ENCODE measurements at regions not wholly inside any gene's neighbourhood (a gene's known extent, or its start where the extent isn't known, plus 50 kb on each side); places are given as distances from the start of the nearest gene placed in this dataset.
A peak's percentile ranks its signal among the peaks of the same experiment; 100 is the strongest.

DNA sequence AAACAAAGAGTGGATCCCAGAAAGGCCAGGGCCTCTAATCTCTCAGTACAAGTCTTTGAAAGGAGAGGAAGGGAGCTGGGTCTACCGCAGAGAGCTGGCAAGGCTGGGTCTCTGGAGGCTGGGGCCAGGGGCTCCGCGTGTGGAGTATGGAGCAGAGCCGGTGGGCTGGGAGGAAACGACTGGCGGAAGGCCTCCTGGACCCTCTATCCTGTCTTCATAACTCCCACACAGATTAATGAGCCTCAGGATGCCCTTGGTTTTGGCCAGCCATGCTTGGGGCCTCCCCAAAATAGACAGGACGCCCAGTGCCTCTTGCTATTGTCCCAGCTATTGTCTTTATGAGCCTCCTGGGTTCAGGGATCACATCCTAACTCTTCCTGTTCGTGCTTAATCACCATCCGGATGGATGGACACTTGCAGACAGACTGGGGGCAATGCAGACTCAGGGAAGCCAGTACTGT lies 306.4 kb downstream of the DHX35 start:
- intact Hi-C loops (cut with micrococcal nuclease): no loop called here

GRCh38 chr20:39266989-39267388 lies 304.8 kb downstream of the DHX35 start:
- TF ChIP-seq CTCF (IDR thresholded peaks at IDR 0.05): no peak
- ATAC-seq: no peak
- H3K9me3 Mint-ChIP-seq: no peaks in the 10 kb centered on the region
- DNase-seq: no peak
- ChIA-PET CTCF (interaction anchor here (1.0 to 1.9 kb wide), 5 partner anchors 10 to 218 kb away, joined by 3 to 9 read pairs (median 4); no protein-coding TSS in a partner anchor), POLR2A (no interaction called here)
- no peaks in the 10 kb centered on the region for H3K27me3 Mint-ChIP-seq
- intact Hi-C loops (cut with micrococcal nuclease): no loop called here
- no peak overlapping the region for H3K4me3 Mint-ChIP-seq
- no peak overlapping the region for H3K27ac Mint-ChIP-seq
- H3K36me3 Mint-ChIP-seq (ENCODE audit: low read depth): no peaks in the 10 kb centered on the region
- H3K4me1 Mint-ChIP-seq (ENCODE audit: low read depth): no peaks in the 10 kb centered on the region

More for the DNA sequence above, 306.4 kb downstream of the DHX35 start:
- no peak for TF ChIP-seq CTCF (IDR thresholded peaks at IDR 0.05)
- Mint-ChIP-seq H3K36me3 (ENCODE audit: low read depth) (no peaks in the 10 kb centered on the region), H3K27me3 (no peaks in the 10 kb centered on the region), H3K4me1 (ENCODE audit: low read depth) (no peaks in the 10 kb centered on the region), H3K4me3 (no peak overlapping the region), H3K9me3 (no peaks in the 10 kb centered on the region), H3K27ac (no peak overlapping the region)
- DNase-seq (no peak), ATAC-seq (no peak)
- ChIA-PET CTCF (interaction anchor here (0.7 to 2.6 kb wide), 10 partner anchors 9 to 1421 kb away, joined by 3 to 8 read pairs (median 5); partner anchors contain the start of gene MAFB), POLR2A (no interaction called here)

DNA sequence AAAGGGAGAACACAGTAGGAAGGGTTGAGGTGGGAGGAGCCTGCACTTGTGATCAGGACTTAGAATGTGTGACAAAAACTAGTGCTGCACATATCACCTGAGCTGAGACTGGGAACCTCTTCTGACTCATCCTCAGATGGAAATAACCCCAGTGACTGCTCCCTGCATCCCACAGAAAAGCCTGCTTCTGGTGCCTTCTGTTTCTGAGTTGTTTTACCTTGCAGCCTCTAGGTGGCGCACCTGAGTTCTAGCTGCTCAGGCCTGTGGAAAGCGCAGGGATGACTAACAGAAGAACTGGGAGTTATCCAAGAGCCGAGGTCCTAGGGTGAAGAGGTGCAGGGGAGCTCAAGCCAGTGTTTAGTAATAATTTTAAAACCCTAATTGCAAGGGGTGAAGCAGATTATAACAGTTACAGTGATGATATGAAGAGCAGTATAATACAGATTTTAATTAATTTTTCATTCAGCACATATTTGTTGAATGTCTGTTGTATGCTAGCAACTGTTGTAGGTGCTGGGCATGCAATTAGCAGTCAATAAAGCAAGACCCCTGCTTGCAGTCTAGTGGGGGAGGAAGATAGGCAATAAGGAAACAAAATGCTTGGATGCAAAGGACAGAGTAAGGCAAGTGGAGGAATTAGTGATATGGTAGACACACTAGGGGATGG lies 302.5 kb downstream of the DHX35 start:
- Mint-ChIP-seq H3K36me3 (ENCODE audit: low read depth) (no peaks in the 10 kb centered on the region), H3K4me1 (ENCODE audit: low read depth) (no peaks in the 10 kb centered on the region), H3K4me3 (no peak overlapping the region), H3K27ac (no peak overlapping the region), H3K27me3 (no peaks in the 10 kb centered on the region), H3K9me3 (no peaks in the 10 kb centered on the region)
- DNase-seq (peak; percentile 58), ATAC-seq (peak; percentile 56)
- POLR2A ChIA-PET: no interaction called here
- TF ChIP-seq CTCF (IDR thresholded peaks at IDR 0.05): peak; percentile 89
- CTCF ChIA-PET: interaction anchor here (0.7 to 2.2 kb wide), 18 partner anchors 9 to 610 kb away, joined by 3 to 14 read pairs (median 3); no protein-coding TSS in a partner anchor
- intact Hi-C loops (cut with micrococcal nuclease): no loop called here

DNA sequence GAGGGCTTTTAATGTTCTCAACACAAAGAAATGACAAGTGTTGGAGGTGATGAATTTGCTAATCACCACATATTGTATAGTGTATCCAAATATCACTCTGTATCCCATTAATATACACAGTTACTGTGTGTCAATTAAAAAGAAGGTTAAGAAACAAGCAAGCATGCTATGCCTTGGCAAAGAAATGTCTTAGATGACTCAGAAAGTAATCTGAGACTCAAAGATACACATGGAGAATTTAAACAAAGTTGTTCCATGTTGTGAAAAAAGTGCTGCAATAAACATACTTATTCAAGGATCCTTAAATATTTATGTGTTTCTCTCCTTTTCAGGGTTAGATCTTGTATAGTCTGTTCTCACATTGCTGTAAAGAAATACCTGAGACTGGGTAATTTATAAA lies 300.9 kb downstream of the DHX35 start:
- DNase-seq (no peak), ATAC-seq (no peak)
- no peaks in the 10 kb centered on the region for H3K4me1 Mint-ChIP-seq (ENCODE audit: low read depth)
- H3K27me3 Mint-ChIP-seq: no peaks in the 10 kb centered on the region
- no peak for TF ChIP-seq CTCF (IDR thresholded peaks at IDR 0.05)
- no peak overlapping the region for H3K4me3 Mint-ChIP-seq
- no peaks in the 10 kb centered on the region for H3K36me3 Mint-ChIP-seq (ENCODE audit: low read depth)
- no peaks in the 10 kb centered on the region for H3K9me3 Mint-ChIP-seq
- no peak overlapping the region for H3K27ac Mint-ChIP-seq
- intact Hi-C loops (cut with micrococcal nuclease): no loop called here
- POLR2A ChIA-PET: no interaction called here
- CTCF ChIA-PET: interaction anchor here (0.8 kb wide), 1 partner anchor 9 kb away, joined by 3 read pairs; no protein-coding TSS in a partner anchor

GRCh38 chr20:39259808-39260207 lies 297.7 kb downstream of the DHX35 start:
- CTCF ChIA-PET: no interaction called here
- no peak for DNase-seq

More at GRCh38 chr20:39259808-39260207, 297.7 kb downstream of the DHX35 start:
- no peak overlapping the region for H3K4me3 Mint-ChIP-seq
- no peak for ATAC-seq
- no peak overlapping the region for H3K27ac Mint-ChIP-seq
- POLR2A ChIA-PET: no interaction called here
- no peaks in the 10 kb centered on the region for H3K4me1 Mint-ChIP-seq (ENCODE audit: low read depth)
- H3K36me3 Mint-ChIP-seq (ENCODE audit: low read depth): no peaks in the 10 kb centered on the region
- no peaks in the 10 kb centered on the region for H3K9me3 Mint-ChIP-seq
- no peak for TF ChIP-seq CTCF (IDR thresholded peaks at IDR 0.05)
- intact Hi-C loops (cut with micrococcal nuclease): no loop called here
- H3K27me3 Mint-ChIP-seq: no peaks in the 10 kb centered on the region

Measured in activated CD8-positive, alpha-beta T cell treated with anti-CD3 and anti-CD28 coated beads for 36 hours (primary cell).